K562 (cell line): ENCODE measurements at regions not wholly inside any gene's neighbourhood (a gene's known extent, or its start where the extent isn't known, plus 50 kb on each side); places are given as distances from the start of the nearest gene placed in this dataset.
"Not testable (repeated sequence)": the region's sequence is repeated elsewhere in the genome, so short reads cannot be mapped to it uniquely, and the experiment has no call there.

Experiments
- ATAC-seq: fragments of 200-7000 bp; cut with Tn5 transposase; 3 replicates; pipeline ENCODE4 v1.9.1; 2020; ENCODE audit warnings: moderate library complexity
- BruUV-seq: library from RNA; stranded (reverse); fragments of 400-500 nt; replicated peaks from 2 replicates; lab custom pipeline; 2021; lab: Mats Ljungman, UMichigan
- CTCF ChIA-PET: fragments of 300-600 bp; formaldehyde crosslinking; extraction: SDS; loops from one replicate; lab custom pipeline; 2021; ENCODE audit warnings: low intra/inter-chr PET ratio; lab: Yijun Ruan, JAX
- POLR2A ChIA-PET: fragments of 300-600, 350-650 bp; sonication (Branson Sonifier 250); formaldehyde crosslinking; extraction: SDS; loops from one replicate; lab custom pipeline; 2021; ENCODE audit warnings: antibody characterized with exemption, inconsistent platforms; lab: Yijun Ruan, JAX
- DNase-seq, 4 experiments: peaks; one replicate each; pipeline versions ENCODE4 v3.0.0 to v3.0.0-alpha.2; 2011 to 2018; ENCODE audit warnings: low spot score in 3 of 4, mixed read lengths in 3 of 4; ENCODE audit errors: extremely low read depth in 1 of 4
- FAIRE-seq: peaks from 2 replicates; lab custom pipeline; 2011; peaks lifted over from hg19 to GRCh38; lab: Jason Lieb, UNC
- H2AFZ ChIP-seq: 2 replicates; pipeline ENCODE4 v1.6.0; 2011; ENCODE audit warnings: low read depth, low read length, control low read depth, inconsistent platforms
- H3K27ac ChIP-seq: fragments of 200-600 bp; 3 replicates; pipeline ENCODE4 v1.8.0; 2011; ENCODE audit warnings: low read depth, mild to moderate bottlenecking, control low read depth, inconsistent platforms, low read length, moderate library complexity, mixed read lengths; ENCODE audit errors: extremely low read depth
- H3K27me3 ChIP-seq, 2 experiments: fragments of 300-600 bp in 1 of 2; 2 replicates in 1 of 2; 3 replicates in 1 of 2; pipeline versions ENCODE4 v1.6.0 to v1.8.0; 2011; ENCODE audit warnings: inconsistent platforms in 2 of 2, low read length in 2 of 2, mild to moderate bottlenecking in 1 of 2, mixed read lengths in 1 of 2, moderate library complexity in 1 of 2; ENCODE audit not compliant: control insufficient read depth in 2 of 2, insufficient read depth in 2 of 2
- H3K36me3 ChIP-seq: fragments of 300-600 bp; 3 replicates; pipeline ENCODE4 v1.8.0; 2011; ENCODE audit warnings: mild to moderate bottlenecking, low read length, inconsistent platforms; ENCODE audit not compliant: control insufficient read depth, insufficient read depth
- H3K4me1 ChIP-seq, 2 experiments: fragments of 200-600 bp in 1 of 2; replicated peaks in 1 of 2; 2 replicates in 1 of 2; 3 replicates in 1 of 2; pipeline versions ENCODE4 v1.5.1 to v1.8.0; 2011; ENCODE audit warnings: inconsistent platforms in 2 of 2, low read length in 2 of 2, mild to moderate bottlenecking in 1 of 2, mixed read lengths in 1 of 2, moderate library complexity in 1 of 2; ENCODE audit not compliant: control insufficient read depth in 2 of 2, insufficient read depth in 2 of 2
- H3K4me2 ChIP-seq: 2 replicates; pipeline ENCODE4 v1.6.1; 2011; ENCODE audit warnings: low read length, control low read depth, inconsistent platforms, mixed read lengths; ENCODE audit not compliant: insufficient read depth
- H3K4me3 ChIP-seq: fragments of 200-600 bp; sonication (generic), shearing (Covaris generic); 2 replicates; pipeline ENCODE4 v1.5.1; 2016; ENCODE audit warnings: control low read depth, inconsistent platforms
- H3K79me2 ChIP-seq: fragments of 200-600 bp; 3 replicates; pipeline ENCODE4 v1.8.0; 2011; ENCODE audit warnings: low read length, inconsistent platforms; ENCODE audit not compliant: control insufficient read depth, insufficient read depth
- H3K9ac ChIP-seq, 2 experiments: 2 replicates each; pipeline versions ENCODE4 v1.6.0 to v1.6.1; 2011; ENCODE audit warnings: low read depth in 2 of 2, low read length in 2 of 2, control low read depth in 1 of 2, inconsistent platforms in 1 of 2, mild to moderate bottlenecking in 1 of 2, mixed read lengths in 1 of 2; ENCODE audit not compliant: insufficient read depth in 1 of 2
- H3K9me1 ChIP-seq: one replicate; pipeline ENCODE4 v1.6.0; 2011; ENCODE audit warnings: inconsistent platforms, mild to moderate bottlenecking, low read length, moderate library complexity; ENCODE audit not compliant: control insufficient read depth, insufficient read depth
- H3K9me3 ChIP-seq: replicated peaks from 2 replicates; pipeline ENCODE4 v1.5.1; 2011; ENCODE audit warnings: low read depth, low read length, inconsistent platforms; ENCODE audit not compliant: control insufficient read depth, insufficient read depth
- H4K20me1 ChIP-seq: replicated peaks from 2 replicates; pipeline ENCODE4 v1.6.1; 2011; ENCODE audit warnings: low read length, inconsistent platforms, mixed read lengths; ENCODE audit not compliant: control insufficient read depth, insufficient read depth
- NFIC ChIP-seq: fragments of 450-650 bp; IDR thresholded peaks from 2 replicates; pipeline ENCODE4 v1.6.1; 2017; ENCODE audit warnings: mild to moderate bottlenecking, inconsistent platforms
- ZBTB17 ChIP-seq: fragments of 450-650 bp; formaldehyde crosslinking; IDR thresholded peaks from 2 replicates; pipeline ENCODE4 v1.4.0; 2020; ENCODE audit warnings: mild to moderate bottlenecking
- WGBS: fragments of 100-300 bp; shearing (Covaris generic); methylation state at CpG from one replicate; pipeline ENCODE4 v1.1.6; 2016; ENCODE audit warnings: low coverage, mixed read lengths; ENCODE audit not compliant: insufficient coverage; ENCODE audit errors: missing lambda C conversion rate; 5-methylcytosine and 5-hydroxymethylcytosine counted together
- in situ Hi-C: fragments of 300-500 bp; cut with MboI; formaldehyde crosslinking; loops from 4 replicates; pipeline ENCODE4 v1.15.0; 2018; ENCODE audit warnings: inconsistent platforms, mixed read lengths
- intact Hi-C: fragments of 100-400 bp; cut with micrococcal nuclease; formaldehyde crosslinking; loops from 2 replicates; pipeline ENCODE4 v1.14.2; 2022

- CTCF ChIA-PET = no interaction called here
Observed at GRCh38 chrX:37922928-37923327, 75.6 kb upstream of the DYNLT3 start.

GRCh38 chrX:37925761-37926160 is 78.4 kb upstream of the DYNLT3 start:
- H3K27me3 ChIP-seq, ATAC-seq, H3K79me2 ChIP-seq, H3K9ac ChIP-seq, H3K4me2 ChIP-seq, H3K4me3 ChIP-seq, H3K4me1 ChIP-seq, POLR2A ChIA-PET, H3K9me3 ChIP-seq, DNase-seq, H3K27ac ChIP-seq, H3K36me3 ChIP-seq, H2AFZ ChIP-seq, H3K9me1 ChIP-seq, BruUV-seq, H4K20me1 ChIP-seq, FAIRE-seq: not testable (repeated sequence)
- in situ Hi-C loops (loop anchor here (10.0 kb wide), 1 partner anchor 249 kb away; no protein-coding TSS in a partner anchor), intact Hi-C loops (loop anchor here (1.0 to 2.0 kb wide), 2 partner anchors 241 to 249 kb away; no protein-coding TSS in a partner anchor)
- 4% methylated on average over 4 of the region's 4 CpGs for WGBS
- CTCF ChIA-PET = interaction anchor here (1.1 kb wide), 1 partner anchor 249 kb away, joined by 3 read pairs; no protein-coding TSS in a partner anchor

More at GRCh38 chrX:37922928-37923327, 75.6 kb upstream of the DYNLT3 start:
- no peak overlapping the region for H3K4me3 ChIP-seq
- in situ Hi-C loops (loop anchor here (10.0 kb wide), 1 partner anchor 252 kb away; no protein-coding TSS in a partner anchor), intact Hi-C loops (no loop called here)
- no TSS peak for BruUV-seq
- no peak for FAIRE-seq
- no peaks in the 10 kb centered on the region for H3K36me3 ChIP-seq
- H3K9me1 ChIP-seq = no peaks in the 10 kb centered on the region
- H3K27me3 ChIP-seq = no peaks in the 10 kb centered on the region
- DNase-seq = peak in 2 of 4 experiments; percentile 9 to 20
- no peak for ATAC-seq
- H3K4me2 ChIP-seq = no peak overlapping the region
- H3K9ac ChIP-seq = no peak overlapping the region
- TF ChIP-seq NFIC (peak; percentile 71), ZBTB17 (CRISPR knock-in tag) (no peak)
- POLR2A ChIA-PET = no interaction called here
- no peaks in the 10 kb centered on the region for H3K9me3 ChIP-seq
- H3K79me2 ChIP-seq = no peaks in the 10 kb centered on the region
- no peaks in the 10 kb centered on the region for H4K20me1 ChIP-seq
- H3K4me1 ChIP-seq = no peaks in the 10 kb centered on the region
- no peak overlapping the region for H2AFZ ChIP-seq
- H3K27ac ChIP-seq = no peak overlapping the region
- WGBS = 0% methylated on average over 1 of the region's 1 CpG
